IMR-90 (cell line): ENCODE measurements at regions not wholly inside any gene's neighbourhood (a gene's known extent, or its start where the extent isn't known, plus 50 kb on each side); places are given as distances from the start of the nearest gene placed in this dataset.
A peak's percentile ranks its signal among the peaks of the same experiment; 100 is the strongest.

Experiments
- CEBPB ChIP-seq: IDR thresholded peaks from 2 replicates; pipeline ENCODE4 v1.6.1; 2012; ENCODE audit warnings: low read depth, low read length, improper control_type of control experiment
- MAFK ChIP-seq: IDR thresholded peaks from 2 replicates; pipeline ENCODE4 v1.6.1; 2012; ENCODE audit warnings: low read depth, low read length, improper control_type of control experiment
- MAZ ChIP-seq: IDR thresholded peaks from 2 replicates; pipeline ENCODE4 v1.6.1; 2012; ENCODE audit warnings: low read depth, mild to moderate bottlenecking, low read length, improper control_type of control experiment, moderate library complexity, borderline replicate concordance
- MXI1 ChIP-seq: IDR thresholded peaks from 2 replicates; pipeline ENCODE4 v1.6.1; 2012; ENCODE audit warnings: low read depth, mild to moderate bottlenecking, low read length, moderate library complexity, borderline replicate concordance
- POLR2A ChIP-seq: IDR thresholded peaks from 2 replicates; pipeline ENCODE4 v1.6.1; 2012; ENCODE audit warnings: mild to moderate bottlenecking, low read depth, low read length
- RAD21 ChIP-seq: IDR thresholded peaks from 2 replicates; pipeline ENCODE4 v1.6.1; 2012; ENCODE audit warnings: low read length, improper control_type of control experiment
- RCOR1 ChIP-seq: IDR thresholded peaks from 2 replicates; pipeline ENCODE4 v1.6.1; 2012; ENCODE audit warnings: mild to moderate bottlenecking, low read length, improper control_type of control experiment; ENCODE audit not compliant: insufficient replicate concordance
- RFX5 ChIP-seq: IDR thresholded peaks from 2 replicates; pipeline ENCODE4 v1.8.0; 2012; ENCODE audit warnings: low read depth, mild to moderate bottlenecking, low read length, moderate library complexity
- SMC3 ChIP-seq: fragments of 150-350 bp; IDR thresholded peaks from 2 replicates; pipeline ENCODE4 v1.6.1; 2016; ENCODE audit warnings: low read depth, mild to moderate bottlenecking, antibody characterized with exemption, low read length, moderate library complexity
- TF ChIP-seq, protein P1 (sequence below): conservative IDR thresholded peaks from 2 replicates; pipeline ENCODE4 v1.5.1; 2012; ENCODE audit warnings: mild to moderate bottlenecking, low read depth, low read length, improper control_type of control experiment
- TF ChIP-seq, protein P2 (sequence below): fragments of 150-350 bp; IDR thresholded peaks from 2 replicates; pipeline ENCODE4 v1.6.1; 2016; ENCODE audit warnings: low read depth, mild to moderate bottlenecking, low read length, moderate library complexity, borderline replicate concordance
- TF ChIP-seq, protein P3 (sequence below): fragments of 150-350 bp; IDR thresholded peaks from 2 replicates; pipeline ENCODE4 v1.6.1; 2017; ENCODE audit warnings: mild to moderate bottlenecking, antibody characterized with exemption, low read length, low read depth

DNA sequence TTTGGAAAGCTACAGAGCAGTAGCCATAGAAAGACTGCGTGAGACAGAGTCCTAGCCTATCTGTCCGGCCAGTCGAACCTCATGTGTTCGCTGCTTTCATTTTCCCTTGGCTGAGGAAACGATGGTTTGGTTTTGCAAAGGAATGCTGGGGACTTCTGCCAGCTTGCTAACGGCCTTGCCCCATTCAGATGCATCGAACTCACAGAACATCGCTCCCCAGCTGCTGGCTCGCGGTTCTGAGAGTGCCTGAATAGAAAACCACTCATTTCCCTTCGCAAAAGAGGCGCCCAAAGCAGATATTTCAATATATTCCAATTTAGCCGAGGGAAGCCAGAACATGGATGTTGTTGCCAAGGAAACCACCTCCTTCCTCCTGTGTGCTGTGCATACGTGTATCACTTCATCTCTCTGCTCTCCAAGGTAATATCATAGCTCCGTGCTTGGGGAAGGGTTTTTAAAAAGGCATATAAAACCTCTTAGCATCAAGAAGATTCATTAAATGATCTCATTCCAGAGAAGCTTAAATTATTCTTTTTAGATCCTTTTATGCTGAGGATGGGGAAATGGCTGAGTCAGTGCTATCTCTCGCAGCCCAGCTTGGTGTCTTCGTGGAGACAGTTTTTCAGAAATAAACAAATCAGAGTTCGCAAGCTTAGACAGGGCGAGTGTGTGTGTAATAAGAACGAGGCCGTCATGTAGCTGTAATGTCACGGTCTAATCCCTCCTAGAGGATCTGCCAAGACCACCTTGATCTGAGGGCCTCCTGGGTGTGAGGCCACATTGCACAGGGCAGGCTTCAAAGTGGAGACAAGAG, 215.2 kb downstream of the RPS24 start:
- TF ChIP-seq POLR2A (0 out of 2 replicates have a peak, but pooled peaks have one; percentile 31), RCOR1 (no peak), RAD21 (no peak), RFX5 (no peak), SMC3 (no peak), MAFK (peak; percentile 89), MXI1 (peak; percentile 24; the same call in 1 of the 2 replicates), CEBPB (no peak), MAZ (no peak)
- TF ChIP-seq, protein P1, sequence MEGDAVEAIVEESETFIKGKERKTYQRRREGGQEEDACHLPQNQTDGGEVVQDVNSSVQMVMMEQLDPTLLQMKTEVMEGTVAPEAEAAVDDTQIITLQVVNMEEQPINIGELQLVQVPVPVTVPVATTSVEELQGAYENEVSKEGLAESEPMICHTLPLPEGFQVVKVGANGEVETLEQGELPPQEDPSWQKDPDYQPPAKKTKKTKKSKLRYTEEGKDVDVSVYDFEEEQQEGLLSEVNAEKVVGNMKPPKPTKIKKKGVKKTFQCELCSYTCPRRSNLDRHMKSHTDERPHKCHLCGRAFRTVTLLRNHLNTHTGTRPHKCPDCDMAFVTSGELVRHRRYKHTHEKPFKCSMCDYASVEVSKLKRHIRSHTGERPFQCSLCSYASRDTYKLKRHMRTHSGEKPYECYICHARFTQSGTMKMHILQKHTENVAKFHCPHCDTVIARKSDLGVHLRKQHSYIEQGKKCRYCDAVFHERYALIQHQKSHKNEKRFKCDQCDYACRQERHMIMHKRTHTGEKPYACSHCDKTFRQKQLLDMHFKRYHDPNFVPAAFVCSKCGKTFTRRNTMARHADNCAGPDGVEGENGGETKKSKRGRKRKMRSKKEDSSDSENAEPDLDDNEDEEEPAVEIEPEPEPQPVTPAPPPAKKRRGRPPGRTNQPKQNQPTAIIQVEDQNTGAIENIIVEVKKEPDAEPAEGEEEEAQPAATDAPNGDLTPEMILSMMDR = no peak
- TF ChIP-seq, protein P2, sequence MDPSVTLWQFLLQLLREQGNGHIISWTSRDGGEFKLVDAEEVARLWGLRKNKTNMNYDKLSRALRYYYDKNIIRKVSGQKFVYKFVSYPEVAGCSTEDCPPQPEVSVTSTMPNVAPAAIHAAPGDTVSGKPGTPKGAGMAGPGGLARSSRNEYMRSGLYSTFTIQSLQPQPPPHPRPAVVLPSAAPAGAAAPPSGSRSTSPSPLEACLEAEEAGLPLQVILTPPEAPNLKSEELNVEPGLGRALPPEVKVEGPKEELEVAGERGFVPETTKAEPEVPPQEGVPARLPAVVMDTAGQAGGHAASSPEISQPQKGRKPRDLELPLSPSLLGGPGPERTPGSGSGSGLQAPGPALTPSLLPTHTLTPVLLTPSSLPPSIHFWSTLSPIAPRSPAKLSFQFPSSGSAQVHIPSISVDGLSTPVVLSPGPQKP = no peak
- TF ChIP-seq, protein P3, sequence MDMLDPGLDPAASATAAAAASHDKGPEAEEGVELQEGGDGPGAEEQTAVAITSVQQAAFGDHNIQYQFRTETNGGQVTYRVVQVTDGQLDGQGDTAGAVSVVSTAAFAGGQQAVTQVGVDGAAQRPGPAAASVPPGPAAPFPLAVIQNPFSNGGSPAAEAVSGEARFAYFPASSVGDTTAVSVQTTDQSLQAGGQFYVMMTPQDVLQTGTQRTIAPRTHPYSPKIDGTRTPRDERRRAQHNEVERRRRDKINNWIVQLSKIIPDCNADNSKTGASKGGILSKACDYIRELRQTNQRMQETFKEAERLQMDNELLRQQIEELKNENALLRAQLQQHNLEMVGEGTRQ = no peak
